Uterus (tissue), 2 donors: ENCODE measurements at regions not wholly inside any gene's neighbourhood (a gene's known extent, or its start where the extent isn't known, plus 50 kb on each side); places are given as distances from the start of the nearest gene placed in this dataset.

Source experiments
- CTCF ChIP-seq, 4 experiments: fragments of 200-600 bp in 2 of 4; fragments of 450-650 bp in 2 of 4; sonication (generic) in 2 of 4; IDR thresholded peaks; one replicate each; pipeline ENCODE4 v1.5.1; 2016 to 2019; ENCODE audit warnings: antibody characterized with exemption in 4 of 4, mild to moderate bottlenecking in 2 of 4, moderate library complexity in 1 of 4
- POLR2A ChIP-seq, 2 donors: fragments of 450-650 bp; IDR thresholded peaks; one replicate each; pipeline ENCODE4 v1.6.1; 2016; ENCODE audit warnings: antibody characterized with exemption in 2 of 2, mild to moderate bottlenecking in 1 of 2, moderate library complexity in 1 of 2

DNA sequence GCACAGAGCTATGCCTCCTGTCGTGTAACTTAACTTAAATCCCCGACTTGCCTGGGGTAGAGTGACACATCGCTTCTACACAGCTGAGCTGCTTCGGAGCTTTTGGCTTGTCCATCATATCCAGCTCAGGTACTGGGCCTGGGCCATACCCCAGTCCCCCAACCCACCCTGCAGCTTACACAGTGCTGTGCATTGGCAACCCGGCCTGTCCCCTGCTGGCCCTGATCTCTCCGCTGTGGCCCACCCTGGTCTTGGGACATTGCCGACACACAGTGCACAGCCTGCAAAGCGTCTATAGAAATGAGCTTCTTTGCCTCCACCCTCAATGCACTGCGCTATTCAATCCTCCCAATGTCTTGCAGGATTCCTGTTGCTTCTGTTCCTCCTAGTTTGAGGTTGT lies 342.8 kb upstream of the RAB6C start:
- TF ChIP-seq CTCF (IDR thresholded peaks at IDR 0.05), result no peak
- TF ChIP-seq POLR2A (IDR thresholded peaks at IDR 0.05), result no peak
